GM19193 (cell line): ENCODE measurements at regions not wholly inside any gene's neighbourhood (a gene's known extent, or its start where the extent isn't known, plus 50 kb on each side); places are given as distances from the start of the nearest gene placed in this dataset.

Experiments used
- POLR2A ChIP-seq: IDR thresholded peaks from 4 replicates; pipeline ENCODE4 v1.6.1; 2011; ENCODE audit not compliant: insufficient read depth, insufficient read length; ENCODE audit errors: extremely low read depth

DNA sequence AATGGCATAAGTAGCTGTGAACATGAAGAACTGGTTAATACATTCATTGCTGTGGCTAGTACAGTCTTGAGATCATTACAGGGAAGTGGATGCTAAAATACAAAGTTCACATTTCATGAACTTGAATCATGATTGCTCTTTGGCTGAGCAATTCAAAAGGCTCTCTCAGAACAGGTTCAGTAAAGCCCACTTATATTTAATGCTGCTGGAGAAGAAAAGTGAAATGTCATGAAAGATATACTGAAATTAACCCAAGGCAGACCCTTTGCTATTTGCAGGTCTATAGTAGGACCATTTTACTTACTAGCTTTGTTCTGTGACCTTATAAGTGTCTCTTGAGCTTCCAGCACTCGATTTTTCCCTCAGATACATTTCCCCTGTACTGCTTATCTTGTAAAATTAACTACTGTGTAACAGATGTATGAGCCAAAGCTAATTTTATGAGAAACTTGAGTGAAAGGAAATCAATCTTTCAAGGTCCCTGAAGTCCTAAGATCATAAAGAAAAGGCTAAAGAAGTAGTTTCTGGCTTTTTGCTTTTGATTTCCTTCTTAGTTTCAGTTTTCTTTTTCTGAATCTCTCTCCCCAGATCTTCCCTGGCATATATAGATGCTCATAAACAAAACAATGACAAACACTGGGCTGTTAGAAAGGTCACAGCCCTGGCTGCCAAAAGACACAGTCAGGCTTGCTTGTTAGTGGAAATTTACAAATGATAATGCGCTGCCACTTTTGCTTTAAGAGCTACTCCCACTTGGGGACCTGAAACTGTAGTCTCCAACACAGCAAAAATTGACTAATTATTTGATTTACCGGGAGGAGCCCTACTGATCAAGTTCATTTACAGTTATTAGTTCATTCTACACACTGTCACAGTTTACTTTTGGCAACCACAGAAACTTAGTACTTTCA is 132.7 kb upstream of the XPO1 start:
- TF ChIP-seq POLR2A: no peak

DNA sequence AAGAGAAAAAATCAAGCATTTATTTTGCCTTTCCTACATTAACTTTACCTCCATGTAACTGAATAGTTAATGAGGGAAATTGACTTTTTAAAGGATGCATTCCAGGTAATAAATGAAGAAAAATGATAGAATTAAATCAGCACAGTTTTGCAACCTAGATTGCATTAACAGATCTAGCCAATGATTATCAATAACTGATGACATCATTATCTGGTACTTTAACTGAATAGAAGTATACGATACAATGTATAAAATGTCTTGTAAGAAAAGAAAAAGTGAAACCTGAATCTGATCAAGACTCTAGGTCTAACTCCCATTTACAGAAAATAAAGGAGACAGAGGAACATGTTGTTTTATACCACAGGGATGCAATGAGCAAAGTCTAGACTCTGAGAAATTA is 126.0 kb upstream of the XPO1 start:
- TF ChIP-seq POLR2A: no peak

DNA sequence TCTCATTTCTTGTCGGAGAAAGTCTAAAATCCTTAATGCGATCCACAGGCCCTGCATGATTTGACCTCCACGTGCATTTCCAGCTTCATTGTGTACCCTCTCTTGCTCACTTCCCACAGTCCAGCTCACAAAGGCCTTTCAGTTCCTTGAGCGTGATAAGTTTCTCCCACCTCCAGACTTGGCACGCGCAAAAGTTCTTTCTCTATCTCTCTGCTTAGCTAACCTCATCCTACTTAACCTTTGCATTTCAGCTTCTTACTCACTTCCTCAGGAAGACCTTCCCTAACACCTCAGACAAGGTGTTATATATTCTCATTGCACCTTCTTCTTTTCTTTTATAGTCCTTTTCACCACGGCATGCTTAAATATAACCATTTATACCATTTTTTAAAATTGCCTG is 124.8 kb upstream of the XPO1 start:
- no peak for TF ChIP-seq POLR2A

DNA sequence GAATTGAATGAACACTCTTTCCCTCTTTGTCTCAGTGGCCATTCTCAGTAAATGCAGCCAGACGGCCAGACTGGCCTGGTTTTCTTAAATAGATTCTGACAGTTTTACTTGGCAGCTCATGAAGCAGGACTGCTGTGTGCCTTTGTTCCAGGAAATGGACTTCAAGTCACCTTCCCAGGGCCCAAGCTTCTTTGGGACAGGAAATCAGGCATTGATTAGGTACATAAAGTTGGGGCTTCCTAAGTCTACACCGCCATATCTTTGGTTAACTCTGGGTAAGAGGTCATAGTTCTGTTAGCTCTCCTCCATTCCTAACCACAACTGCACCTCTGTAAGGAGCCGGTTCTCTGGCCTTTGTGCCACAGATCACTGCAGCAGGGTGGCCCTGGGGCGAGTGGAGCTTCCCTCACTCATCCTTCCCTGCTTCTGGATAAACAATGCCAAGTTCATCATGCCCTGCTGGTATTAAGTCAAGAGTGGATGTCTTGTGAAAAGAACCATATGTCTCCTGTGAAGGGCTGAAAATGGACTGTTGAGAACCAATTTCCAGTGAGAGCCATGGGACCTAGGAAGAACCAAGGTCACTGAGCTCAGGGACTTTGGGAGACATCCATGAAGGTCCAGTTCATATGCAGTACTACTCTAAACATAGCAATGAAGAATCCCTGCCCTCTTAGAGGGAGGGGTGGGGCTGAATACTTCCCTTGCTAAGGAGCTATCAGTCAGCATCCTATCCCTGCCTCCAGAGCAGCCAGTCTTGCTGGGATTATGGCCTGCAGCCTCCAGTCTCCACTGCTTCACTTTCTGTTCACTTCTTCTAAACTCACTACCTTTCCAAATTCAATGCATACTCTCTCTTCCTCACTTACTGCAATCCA is 122.6 kb upstream of the XPO1 start:
- no peak for TF ChIP-seq POLR2A

DNA sequence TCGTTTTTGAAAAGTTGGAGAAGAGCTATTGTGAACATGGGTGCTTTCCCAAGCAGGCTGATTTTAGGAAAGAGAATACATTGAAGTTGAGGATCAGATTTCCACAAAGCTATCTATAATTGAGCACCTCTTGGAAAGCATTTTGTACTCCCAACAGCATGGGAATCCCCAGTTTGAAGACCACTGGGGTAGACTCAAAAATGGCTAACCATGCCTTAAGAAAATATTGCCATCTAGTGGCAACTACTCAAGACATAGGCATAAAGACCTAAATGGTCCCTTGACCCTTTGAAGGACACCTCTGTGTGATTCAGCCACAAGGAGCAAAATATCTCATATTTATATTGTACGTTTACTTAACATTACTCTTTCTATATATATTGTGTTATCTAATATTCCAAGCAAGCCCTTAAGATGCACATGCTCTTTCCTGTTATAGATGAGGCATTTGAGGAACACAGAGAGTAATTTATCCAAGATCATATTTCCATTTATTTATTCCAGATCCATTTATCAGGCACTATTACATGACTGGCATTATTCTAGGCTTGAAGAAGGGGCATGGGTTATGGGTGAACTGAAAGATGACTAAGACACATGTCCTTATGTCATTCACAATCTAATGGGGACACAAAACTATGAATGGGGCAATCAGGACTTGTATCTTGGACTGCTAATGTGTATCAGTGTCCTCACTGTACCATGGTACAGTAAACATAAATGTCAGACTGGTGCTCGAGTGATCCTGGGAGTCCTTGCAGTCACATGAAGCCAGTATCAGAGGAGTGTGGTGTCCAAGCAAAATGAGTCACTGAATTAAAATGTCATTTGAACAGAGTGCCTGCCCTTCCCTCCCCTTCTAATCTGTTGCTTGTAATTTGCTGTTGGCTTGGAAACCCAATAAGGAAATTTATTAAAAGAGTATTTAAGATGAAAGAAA is 121.0 kb upstream of the XPO1 start:
- no peak for TF ChIP-seq POLR2A

DNA sequence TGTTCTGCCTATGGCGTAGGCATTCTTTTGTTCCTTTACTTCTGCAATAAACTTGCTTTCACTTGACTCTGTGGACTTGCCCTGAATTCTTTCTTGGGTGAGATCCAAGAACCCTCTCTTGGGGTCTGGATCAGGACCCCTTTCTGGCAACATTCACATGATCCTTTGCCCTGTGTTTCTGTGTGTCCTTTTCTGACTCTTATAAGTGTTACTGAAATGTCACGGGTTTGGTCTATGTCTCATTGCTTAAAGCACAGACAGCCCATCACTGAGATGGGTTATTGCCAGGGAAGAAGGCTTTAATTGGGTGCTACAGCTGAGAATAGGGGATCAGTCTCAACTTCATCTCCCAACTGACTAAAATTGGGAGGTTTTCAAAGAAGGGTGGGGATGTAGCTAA is 110.9 kb upstream of the XPO1 start:
- TF ChIP-seq POLR2A: no peak

DNA sequence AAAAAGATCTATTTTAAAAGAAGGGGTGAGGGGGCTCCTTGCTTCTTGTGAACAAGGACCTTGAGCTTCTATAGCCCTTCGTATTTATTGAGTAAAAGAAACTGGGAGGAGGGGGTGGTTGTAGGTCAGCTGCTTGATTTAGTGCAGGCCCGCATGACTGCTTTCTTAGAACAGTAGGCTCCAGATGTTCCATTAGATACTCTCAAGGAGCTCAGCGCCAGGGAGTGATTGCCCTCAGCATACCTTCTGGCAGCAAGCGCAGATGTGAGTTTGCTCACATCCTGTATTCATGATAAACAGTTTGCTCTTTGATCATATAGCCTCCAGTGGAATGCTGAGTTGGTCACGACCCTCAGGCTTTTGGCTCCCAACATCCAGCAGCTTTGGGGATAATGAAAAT is 108.9 kb upstream of the XPO1 start:
- TF ChIP-seq POLR2A: no peak

DNA sequence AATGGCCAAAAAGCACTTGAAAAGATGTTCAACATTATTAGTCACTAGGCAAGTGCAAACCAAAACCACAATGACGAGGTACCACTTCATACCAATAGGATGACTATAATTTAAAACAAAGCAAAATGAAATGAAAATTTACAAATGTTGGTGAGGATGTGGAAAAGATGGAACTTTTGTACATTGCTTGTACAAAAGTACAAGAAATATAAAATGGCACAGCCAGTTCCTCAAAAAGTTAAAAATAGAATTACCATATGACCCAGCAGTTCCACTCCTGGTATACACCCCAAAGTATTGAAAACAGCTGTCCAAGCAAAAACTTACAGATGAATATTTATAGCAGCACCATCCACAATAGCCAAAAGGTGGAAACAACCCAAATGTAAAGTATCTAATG is 107.8 kb upstream of the XPO1 start:
- TF ChIP-seq POLR2A: no peak

DNA sequence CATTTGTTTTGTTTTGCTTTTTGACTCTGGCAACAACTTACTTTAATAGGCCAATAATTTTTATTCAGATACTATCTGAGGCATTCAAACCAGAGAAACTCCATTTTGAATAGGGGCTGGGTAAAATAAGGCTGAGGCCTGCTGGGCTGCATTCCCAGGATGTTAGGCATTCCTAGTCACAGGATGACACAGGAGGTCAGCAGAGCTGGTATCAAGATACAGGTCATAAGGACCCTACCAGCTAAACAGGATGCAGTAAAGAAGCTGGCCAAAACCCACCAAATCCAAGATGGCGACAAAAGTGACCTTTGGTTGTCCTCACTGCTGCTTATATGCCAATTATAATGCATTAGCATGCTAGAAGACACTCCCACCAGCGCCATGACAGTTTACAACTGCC is 102.2 kb upstream of the XPO1 start:
- no peak for TF ChIP-seq POLR2A

DNA sequence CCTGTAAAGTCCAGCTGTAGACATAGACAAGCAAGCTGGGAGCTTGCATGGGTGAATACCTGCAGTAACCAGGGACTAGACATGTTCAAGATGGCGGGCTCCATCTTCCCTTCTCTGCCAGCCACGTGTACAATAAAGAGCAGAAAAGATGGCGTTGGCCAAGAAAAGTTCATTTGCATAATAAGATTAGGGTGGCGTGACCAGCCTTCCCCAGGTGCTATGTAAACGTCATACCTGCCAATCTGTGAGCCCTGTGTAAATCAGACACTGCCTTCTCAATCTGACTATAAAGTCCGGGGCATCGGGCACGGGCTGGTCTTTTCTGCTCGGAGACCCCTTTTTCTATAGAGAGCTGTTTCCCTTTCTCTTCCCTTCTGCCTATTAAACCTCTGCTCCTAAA is 101.6 kb upstream of the XPO1 start:
- no peak for TF ChIP-seq POLR2A

DNA sequence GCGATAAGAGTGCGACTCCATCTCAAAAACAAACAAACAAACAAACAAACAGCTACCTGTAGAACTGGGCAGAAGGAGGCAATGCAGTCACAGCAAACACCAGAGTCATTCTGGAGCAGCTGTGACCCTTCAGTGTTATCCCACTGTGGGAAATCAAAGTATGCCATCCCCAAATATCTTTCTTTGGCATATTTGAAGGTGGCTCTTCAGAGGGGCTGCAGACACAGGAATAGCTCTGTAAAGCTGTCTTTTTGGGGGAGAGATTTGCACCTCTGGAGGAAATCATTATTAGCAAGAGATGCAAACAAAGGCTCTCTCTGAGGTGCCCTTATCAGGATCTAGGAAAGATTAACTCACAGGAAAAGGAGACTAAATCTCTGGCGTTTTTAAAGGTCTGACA is 98.5 kb upstream of the XPO1 start:
- no peak for TF ChIP-seq POLR2A

DNA sequence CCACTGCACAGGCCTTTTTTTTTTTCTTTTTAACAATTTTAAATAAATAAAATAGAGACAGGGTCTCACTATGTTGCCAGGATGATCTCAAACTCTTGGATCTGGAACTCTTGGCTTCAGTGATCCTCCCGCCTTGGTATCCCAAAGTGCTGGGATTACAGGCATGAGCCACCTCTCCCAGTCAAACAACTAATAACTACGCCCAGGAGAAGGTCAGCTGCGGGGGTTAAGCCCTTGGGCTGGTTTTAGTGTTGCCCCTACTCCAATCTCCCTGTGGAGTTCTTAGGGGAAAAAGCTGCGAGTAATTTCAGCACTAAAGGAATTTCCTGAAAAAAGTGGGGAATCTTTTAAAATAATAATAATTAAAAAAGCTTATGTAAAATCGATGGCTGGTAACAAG is 96.4 kb upstream of the XPO1 start:
- no peak for TF ChIP-seq POLR2A

DNA sequence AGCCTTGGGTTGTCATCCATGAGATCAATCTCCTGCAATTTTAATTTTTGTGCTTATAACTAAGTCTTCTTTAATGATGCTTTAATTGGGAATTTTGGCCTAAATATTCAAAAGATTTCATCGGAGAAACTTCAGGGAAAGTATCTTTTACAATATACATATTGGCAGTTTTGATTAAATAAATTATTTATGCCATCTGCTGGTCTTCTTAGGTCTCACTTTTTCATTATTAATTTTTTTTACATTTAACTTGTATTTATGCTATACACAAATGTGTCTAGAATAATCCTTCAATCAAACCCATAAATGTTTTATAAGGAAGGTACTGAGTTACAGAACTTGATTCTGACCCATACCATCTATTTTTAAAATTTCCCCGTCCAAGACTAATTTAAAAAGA is 95.1 kb upstream of the XPO1 start:
- TF ChIP-seq POLR2A: no peak

DNA sequence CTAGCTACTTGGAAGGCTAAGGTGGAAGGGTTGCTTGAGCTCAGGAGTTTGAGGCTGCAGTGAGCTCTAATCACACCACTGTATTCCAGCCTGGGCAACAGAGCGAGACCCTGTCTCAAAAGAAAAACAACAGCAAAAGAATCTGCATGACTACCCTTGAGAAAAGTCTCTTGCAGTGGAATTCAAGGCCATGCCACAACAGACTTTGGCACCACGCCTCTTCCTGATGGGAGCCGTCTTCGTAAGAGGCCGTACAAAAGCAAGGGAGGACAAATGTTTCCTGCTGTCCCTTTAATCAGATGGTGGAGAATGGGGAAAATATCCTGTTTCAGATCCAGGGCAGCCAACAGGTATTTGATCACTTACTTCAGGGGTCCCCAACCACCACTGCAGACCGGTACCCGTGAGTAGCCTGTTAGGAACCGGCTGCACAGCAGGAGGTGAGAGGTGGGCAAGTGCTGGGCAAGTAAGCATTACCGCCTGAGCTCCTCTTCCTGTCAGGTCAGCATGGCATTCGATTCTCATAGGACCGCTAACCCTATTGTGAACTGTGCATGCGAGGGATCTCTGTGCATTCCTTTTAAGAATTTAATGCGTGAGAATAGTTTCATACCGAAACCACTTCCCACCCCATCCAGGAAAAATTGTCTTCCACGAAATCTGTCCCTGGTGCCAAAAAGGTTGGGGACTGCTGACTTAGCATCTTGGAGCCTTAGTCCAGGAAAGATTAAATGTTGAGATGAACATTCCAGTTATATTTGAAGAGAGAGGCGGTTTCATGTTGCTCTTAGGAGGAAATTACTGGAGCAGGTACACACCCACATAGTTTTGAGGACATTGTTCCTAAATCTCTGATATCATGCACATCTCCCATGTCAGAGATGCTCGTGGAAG is 94.4 kb upstream of the XPO1 start:
- no peak for TF ChIP-seq POLR2A
